PC-3 (cell line): ENCODE measurements at regions not wholly inside any gene's neighbourhood (a gene's known extent, or its start where the extent isn't known, plus 50 kb on each side); places are given as distances from the start of the nearest gene placed in this dataset.

ENCODE experiments used
- ATAC-seq: fragments of 200-7000 bp; cut with Tn5 transposase; 2 replicates; pipeline ENCODE4 v1.9.1; 2020; ENCODE audit warnings: mild to moderate bottlenecking, moderate library complexity
- BruUV-seq: library from RNA; stranded (reverse); fragments of 400-500 nt; replicated peaks from 2 replicates; lab custom pipeline; 2021; lab: Mats Ljungman, UMichigan
- CTCF ChIA-PET: fragments of 300-600 bp; sonication (Branson Sonifier 250); formaldehyde crosslinking; loops from one replicate; lab custom pipeline; 2022; ENCODE audit warnings: antibody characterized with exemption; lab: Charles Lee
- POLR2A ChIA-PET: fragments of 300-600 bp; sonication (Branson Sonifier 250); formaldehyde crosslinking; loops from one replicate; lab custom pipeline; 2022; ENCODE audit warnings: antibody characterized with exemption; ENCODE audit not compliant: unreplicated experiment; lab: Charles Lee
- DNase-seq: peaks from one replicate; pipeline ENCODE4 v3.0.0-alpha.2; 2015
- H2AFZ ChIP-seq: fragments of 300-600 bp; sonication (generic); 2 replicates; pipeline ENCODE4 v1.6.0; 2016; ENCODE audit warnings: antibody characterized with exemption, low read length
- H3F3A ChIP-seq: fragments of 300-600 bp; sonication (generic); one replicate; pipeline ENCODE4 v1.6.0; 2017; ENCODE audit warnings: antibody characterized with exemption, low read length, control low read depth, mild to moderate bottlenecking; ENCODE audit not compliant: unreplicated experiment
- H3K27ac ChIP-seq: fragments of 300-600 bp; sonication (generic); 2 replicates; pipeline ENCODE4 v1.5.1; 2016; ENCODE audit warnings: mild to moderate bottlenecking, low read length
- H3K27me3 ChIP-seq: fragments of 300-600 bp; sonication (generic); 2 replicates; pipeline ENCODE4 v1.6.1; 2016; ENCODE audit warnings: low read length, mixed read lengths
- H3K36me3 ChIP-seq: fragments of 300-600 bp; sonication (generic); 2 replicates; pipeline ENCODE4 v1.6.1; 2016; ENCODE audit warnings: low read depth, mixed run types, low read length, mixed read lengths
- H3K4me1 ChIP-seq: fragments of 300-600 bp; sonication (generic); 2 replicates; pipeline ENCODE4 v1.5.1; 2016; ENCODE audit warnings: low read length; ENCODE audit not compliant: insufficient read depth
- H3K4me2 ChIP-seq: fragments of 300-600 bp; sonication (generic); 2 replicates; pipeline ENCODE4 v1.6.0; 2016; ENCODE audit warnings: low read length
- H3K4me3 ChIP-seq: fragments of 300-600 bp; sonication (generic); 2 replicates; pipeline ENCODE4 v1.5.1; 2016; ENCODE audit warnings: mild to moderate bottlenecking, low read length, mixed read lengths
- H3K79me2 ChIP-seq: fragments of 300-600 bp; sonication (generic); 2 replicates; pipeline ENCODE4 v1.6.1; 2017; ENCODE audit warnings: low read length, mixed read lengths
- H3K9ac ChIP-seq: fragments of 300-600 bp; sonication (generic); 2 replicates; pipeline ENCODE4 v1.6.0; 2016; ENCODE audit warnings: mild to moderate bottlenecking, low read length
- H3K9me2 ChIP-seq: fragments of 300-600 bp; sonication (generic); replicated peaks from 2 replicates; pipeline ENCODE4 v1.6.1; 2016; ENCODE audit warnings: mixed run types, low read length, mixed read lengths
- H3K9me3 ChIP-seq: fragments of 300-600 bp; sonication (generic); 2 replicates; pipeline ENCODE4 v1.6.1; 2016; ENCODE audit warnings: low read length, mixed read lengths
- H4K20me1 ChIP-seq: fragments of 300-600 bp; sonication (generic); 2 replicates; pipeline ENCODE4 v1.6.1; 2016; ENCODE audit warnings: low read length, mixed read lengths
- EZH2 ChIP-seq: fragments of 300-600 bp; sonication (generic); IDR thresholded peaks from one replicate; pipeline ENCODE4 v1.6.1; 2017; ENCODE audit warnings: antibody characterized with exemption, mild to moderate bottlenecking, low read length; ENCODE audit not compliant: unreplicated experiment
- EZH2phosphoT487 ChIP-seq: fragments of 300-600 bp; sonication (generic); IDR thresholded peaks from 2 replicates; pipeline ENCODE4 v1.6.1; 2018; ENCODE audit warnings: mild to moderate bottlenecking, antibody characterized with exemption, low read length, borderline replicate concordance
- intact Hi-C: fragments of 100-400 bp; cut with micrococcal nuclease; formaldehyde crosslinking; loops from 2 replicates; pipeline ENCODE4 v1.9.0; 2023
- TF ChIP-seq, protein P1 (sequence below): fragments of 300-600 bp; sonication (generic); conservative IDR thresholded peaks from 2 replicates; pipeline ENCODE4 v1.5.1; 2017; ENCODE audit warnings: antibody characterized with exemption, low read depth, mild to moderate bottlenecking, low read length

DNA sequence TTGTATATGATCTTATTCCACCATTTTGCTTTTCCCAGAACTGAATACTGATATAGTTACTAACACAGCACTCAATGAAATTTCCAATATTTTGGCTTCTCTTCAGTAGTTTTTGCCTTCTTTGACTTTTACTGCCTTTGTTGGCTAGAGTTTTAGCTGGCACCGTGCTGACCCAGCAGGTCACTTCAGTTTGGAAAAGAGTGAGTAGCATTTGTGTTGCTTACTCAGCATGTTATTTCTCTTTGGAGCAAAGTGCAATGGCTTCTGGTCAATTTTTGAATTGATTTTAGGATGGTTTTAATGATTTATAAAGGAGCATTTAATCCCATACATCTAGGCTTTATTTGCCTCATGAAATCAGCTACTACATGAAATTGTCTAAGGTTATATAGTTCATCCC, 119.2 kb downstream of the ETNK1 start:
- POLR2A ChIA-PET = no interaction called here
- BruUV-seq = no TSS peak

DNA sequence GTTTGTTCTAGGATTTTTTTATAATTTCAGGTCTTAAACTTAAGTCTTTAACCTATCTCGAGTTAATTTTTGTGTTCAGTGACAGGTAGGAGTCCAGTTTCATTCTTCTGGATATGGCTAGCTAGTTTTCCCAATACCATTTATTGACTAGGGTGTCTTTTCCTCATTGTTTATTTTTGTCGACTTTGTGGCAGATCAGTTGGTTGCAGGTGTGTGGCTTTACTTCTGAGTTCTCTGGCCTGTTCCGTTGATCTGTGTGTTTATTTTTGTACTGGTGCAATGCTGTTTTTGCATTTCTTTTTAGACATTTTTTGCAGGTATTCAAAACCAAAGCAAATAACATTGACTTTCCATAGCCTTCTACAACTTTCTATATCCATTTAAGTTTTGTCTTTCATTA, 121.7 kb downstream of the ETNK1 start:
- POLR2A ChIA-PET = no interaction called here
- no peak overlapping the region for H3K4me2 ChIP-seq

More for the DNA sequence above, 119.2 kb downstream of the ETNK1 start:
- intact Hi-C loops = no loop called here
- ATAC-seq = no peak
- H3K4me2 ChIP-seq = no peak overlapping the region
- no peaks in the 10 kb centered on the region for H3F3A ChIP-seq
- H3K79me2 ChIP-seq = no peaks in the 10 kb centered on the region
- H3K9me3 ChIP-seq = no peaks in the 10 kb centered on the region
- no peak overlapping the region for H2AFZ ChIP-seq
- DNase-seq = no peak
- CTCF ChIA-PET = no interaction called here
- no peak overlapping the region for H3K9ac ChIP-seq
- no peaks in the 10 kb centered on the region for H3K4me1 ChIP-seq
- H3K9me2 ChIP-seq = no peaks in the 10 kb centered on the region
- no peak for TF ChIP-seq EZH2
- TF ChIP-seq, protein P1, sequence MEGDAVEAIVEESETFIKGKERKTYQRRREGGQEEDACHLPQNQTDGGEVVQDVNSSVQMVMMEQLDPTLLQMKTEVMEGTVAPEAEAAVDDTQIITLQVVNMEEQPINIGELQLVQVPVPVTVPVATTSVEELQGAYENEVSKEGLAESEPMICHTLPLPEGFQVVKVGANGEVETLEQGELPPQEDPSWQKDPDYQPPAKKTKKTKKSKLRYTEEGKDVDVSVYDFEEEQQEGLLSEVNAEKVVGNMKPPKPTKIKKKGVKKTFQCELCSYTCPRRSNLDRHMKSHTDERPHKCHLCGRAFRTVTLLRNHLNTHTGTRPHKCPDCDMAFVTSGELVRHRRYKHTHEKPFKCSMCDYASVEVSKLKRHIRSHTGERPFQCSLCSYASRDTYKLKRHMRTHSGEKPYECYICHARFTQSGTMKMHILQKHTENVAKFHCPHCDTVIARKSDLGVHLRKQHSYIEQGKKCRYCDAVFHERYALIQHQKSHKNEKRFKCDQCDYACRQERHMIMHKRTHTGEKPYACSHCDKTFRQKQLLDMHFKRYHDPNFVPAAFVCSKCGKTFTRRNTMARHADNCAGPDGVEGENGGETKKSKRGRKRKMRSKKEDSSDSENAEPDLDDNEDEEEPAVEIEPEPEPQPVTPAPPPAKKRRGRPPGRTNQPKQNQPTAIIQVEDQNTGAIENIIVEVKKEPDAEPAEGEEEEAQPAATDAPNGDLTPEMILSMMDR = no peak
- TF ChIP-seq EZH2phosphoT487 = no peak
- H3K4me3 ChIP-seq = no peak overlapping the region
- H3K27me3 ChIP-seq = peaks cover 7% of the 10 kb centered on the region
- no peak overlapping the region for H3K27ac ChIP-seq
- H3K36me3 ChIP-seq = no peaks in the 10 kb centered on the region
- no peaks in the 10 kb centered on the region for H4K20me1 ChIP-seq

DNA sequence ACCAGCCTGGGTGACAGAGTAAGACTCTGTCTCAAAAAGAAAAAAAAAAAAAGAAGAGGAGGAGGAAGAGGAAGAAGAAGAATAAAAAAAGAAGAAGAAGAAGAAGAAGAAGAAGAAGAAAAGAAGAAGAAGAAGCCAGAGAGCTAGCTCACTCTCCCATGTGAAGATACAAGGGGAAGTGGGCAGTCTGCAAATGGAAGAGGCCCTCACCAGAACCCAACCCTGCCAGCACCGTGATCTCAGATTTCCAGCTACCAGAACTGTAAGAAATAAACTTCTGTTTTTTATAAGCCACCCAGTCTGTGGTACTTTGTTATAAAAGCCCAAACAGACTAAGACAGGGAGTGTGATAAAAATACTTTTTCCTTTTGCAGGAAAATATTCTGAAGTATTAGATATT, 130.7 kb downstream of the ETNK1 start:
- CTCF ChIA-PET = no interaction called here
- Histone ChIP-seq H3K27me3 (peaks cover 13% of the 10 kb centered on the region), H4K20me1 (no peaks in the 10 kb centered on the region), H3K4me3 (no peak overlapping the region), H3K36me3 (no peaks in the 10 kb centered on the region), H3K9me3 (no peaks in the 10 kb centered on the region), H3K27ac (no peak overlapping the region), H3F3A (no peaks in the 10 kb centered on the region), H3K4me1 (no peaks in the 10 kb centered on the region), H3K4me2 (no peak overlapping the region), H3K79me2 (no peaks in the 10 kb centered on the region), H2AFZ (no peak overlapping the region), H3K9ac (no peak overlapping the region), H3K9me2 (no peaks in the 10 kb centered on the region)
- BruUV-seq = no TSS peak
- DNase-seq (no peak), ATAC-seq (no peak)
- intact Hi-C loops = no loop called here
- TF ChIP-seq EZH2 (no peak), EZH2phosphoT487 (no peak)
- TF ChIP-seq, protein P1 = no peak
- POLR2A ChIA-PET = no interaction called here

More for the DNA sequence above, 121.7 kb downstream of the ETNK1 start:
- intact Hi-C loops = no loop called here
- Histone ChIP-seq H3K9ac (no peak overlapping the region), H3K4me1 (no peaks in the 10 kb centered on the region), H3F3A (no peaks in the 10 kb centered on the region), H2AFZ (no peak overlapping the region), H3K9me3 (no peaks in the 10 kb centered on the region), H3K4me3 (no peak overlapping the region), H3K9me2 (no peaks in the 10 kb centered on the region), H3K27ac (no peak overlapping the region), H4K20me1 (no peaks in the 10 kb centered on the region), H3K36me3 (no peaks in the 10 kb centered on the region), H3K79me2 (no peaks in the 10 kb centered on the region), H3K27me3 (peaks cover 7% of the 10 kb centered on the region)
- CTCF ChIA-PET = no interaction called here
- DNase-seq (no peak), ATAC-seq (no peak)
- no TSS peak for BruUV-seq
- TF ChIP-seq EZH2 = no peak
- TF ChIP-seq, protein P1 = no peak
- no peak for TF ChIP-seq EZH2phosphoT487
